GM12865 (cell line): ENCODE measurements at regions not wholly inside any gene's neighbourhood (a gene's known extent, or its start where the extent isn't known, plus 50 kb on each side); places are given as distances from the start of the nearest gene placed in this dataset.

Experiments used
- DNase-seq: peaks from one replicate; pipeline ENCODE4 v3.0.0; 2010; ENCODE audit warnings: low read depth
- H3K4me3 ChIP-seq: 2 replicates; pipeline ENCODE4 v1.5.1; 2011; ENCODE audit warnings: mild to moderate bottlenecking, low read depth, low read length, control low read depth
- CTCF ChIP-seq: IDR thresholded peaks from 2 replicates; pipeline ENCODE4 v1.5.1; 2011; ENCODE audit warnings: low read length, control low read depth, low read depth, inconsistent platforms; ENCODE audit not compliant: insufficient read depth; ENCODE audit errors: missing control alignments

GRCh38 chr2:105653302-105653701 is 91.4 kb upstream of the NCK2 start:
- H3K4me3 ChIP-seq: no peak overlapping the region
- TF ChIP-seq CTCF: no peak
- DNase-seq: no peak

GRCh38 chr2:105652014-105652796 is 92.5 kb upstream of the NCK2 start:
- no peak for DNase-seq
- H3K4me3 ChIP-seq: no peak overlapping the region
- no peak for TF ChIP-seq CTCF

- DNase-seq: no peak
- no peak for TF ChIP-seq CTCF
- no peak overlapping the region for H3K4me3 ChIP-seq
These were observed 95.2 kb upstream of the NCK2 start for GRCh38 chr2:105649534-105649933.

- TF ChIP-seq CTCF: no peak
- no peak for DNase-seq
- no peak overlapping the region for H3K4me3 ChIP-seq
These were observed 97.0 kb upstream of the NCK2 start for GRCh38 chr2:105647731-105648130.

GRCh38 chr2:105646774-105647076 is 98.0 kb upstream of the NCK2 start:
- no peak overlapping the region for H3K4me3 ChIP-seq
- DNase-seq: no peak
- TF ChIP-seq CTCF: no peak

GRCh38 chr2:105645938-105646773 is 98.6 kb upstream of the NCK2 start:
- no peak for DNase-seq
- no peak for TF ChIP-seq CTCF
- no peak overlapping the region for H3K4me3 ChIP-seq
